ENCODE measurements at regions not wholly inside any gene's neighbourhood (a gene's known extent, or its start where the extent isn't known, plus 50 kb on each side); places are given as distances from the start of the nearest gene placed in this dataset.

DNA sequence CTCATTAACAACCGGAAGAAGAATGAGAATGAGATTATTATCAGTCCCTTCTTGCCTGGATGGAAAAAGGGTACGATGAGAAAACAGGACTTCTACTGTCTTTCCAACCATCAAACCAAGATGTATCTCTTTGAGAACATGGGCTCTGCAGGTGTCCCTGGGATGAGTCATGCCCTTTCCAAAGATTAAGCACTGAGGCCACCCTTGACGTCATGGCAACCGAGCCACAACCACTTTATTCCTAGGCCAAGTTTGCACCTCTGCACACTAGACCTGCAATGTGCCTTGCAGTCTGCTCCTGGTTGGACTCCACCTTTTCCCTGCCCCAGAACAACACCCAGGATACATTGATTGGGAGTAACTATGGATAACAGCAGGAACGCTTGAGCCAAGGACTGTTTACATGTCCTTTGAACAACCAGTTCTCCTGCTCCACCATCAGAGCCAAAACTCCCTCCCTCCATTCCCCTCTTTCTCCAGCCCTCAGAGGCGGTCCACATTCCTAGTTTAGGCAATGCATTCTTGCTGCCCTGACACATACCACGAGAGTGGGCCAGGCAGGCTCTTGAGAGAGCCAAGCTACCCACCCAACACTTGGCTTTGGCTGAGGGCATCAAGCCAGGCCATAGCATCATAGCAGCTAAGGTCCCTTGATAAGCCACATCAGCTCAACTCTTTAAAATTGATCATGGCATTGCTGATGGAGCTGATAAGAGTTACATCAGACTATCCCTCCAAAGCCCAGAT is 310.7 kb downstream of the TNS1 start:
- H3K4me2 ChIP-seq (replicated peaks; ENCODE audit: low read depth, low read length, poor library complexity, severe bottlenecking), result no peak overlapping the region
- ChIA-PET CTCF (no interaction called here), POLR2A (no interaction called here)
- H3K4me3 ChIP-seq (ENCODE audit: control extremely low read depth in 1 of 5, extremely low read depth in 1 of 5, insufficient read depth in 1 of 5, low read depth in 2 of 5, low read length in 4 of 5), result no peak overlapping the region
- no peaks in the 10 kb centered on the region for H3K4me1 Mint-ChIP-seq
- H3K36me3 ChIP-seq (replicated peaks in 1 of 2; ENCODE audit: control extremely low read depth in 1 of 2, control insufficient read depth in 1 of 2, extremely low read depth in 1 of 2, insufficient read depth in 2 of 2, low read length in 1 of 2), result no peaks in the 10 kb centered on the region
- no peak overlapping the region for H3K9ac ChIP-seq (ENCODE audit: low read length)
- no peak overlapping the region for H3K27ac Mint-ChIP-seq
- H3K9me3 ChIP-seq (ENCODE audit: control extremely low read depth in 1 of 3, control insufficient read depth in 2 of 3, insufficient read depth in 1 of 3, low read length in 2 of 3), result no peaks in the 10 kb centered on the region
- no peak overlapping the region for H2AFZ ChIP-seq (ENCODE audit: insufficient read depth, low read depth, low read length, poor library complexity, severe bottlenecking)
- H3K9me3 Mint-ChIP-seq (ENCODE audit: insufficient read depth), result no peaks in the 10 kb centered on the region
- no peaks in the 10 kb centered on the region for H3K4me1 ChIP-seq (ENCODE audit: control insufficient read depth in 2 of 2, insufficient read depth in 2 of 2, low read length in 2 of 2)
- 91% methylated on average over 6 of the region's 7 CpGs for WGBS (ENCODE audit: insufficient coverage)
- no peaks in the 10 kb centered on the region for H4K20me1 ChIP-seq (ENCODE audit: control insufficient read depth, insufficient read depth, low read length, poor library complexity, severe bottlenecking)
- TF ChIP-seq, protein P1, sequence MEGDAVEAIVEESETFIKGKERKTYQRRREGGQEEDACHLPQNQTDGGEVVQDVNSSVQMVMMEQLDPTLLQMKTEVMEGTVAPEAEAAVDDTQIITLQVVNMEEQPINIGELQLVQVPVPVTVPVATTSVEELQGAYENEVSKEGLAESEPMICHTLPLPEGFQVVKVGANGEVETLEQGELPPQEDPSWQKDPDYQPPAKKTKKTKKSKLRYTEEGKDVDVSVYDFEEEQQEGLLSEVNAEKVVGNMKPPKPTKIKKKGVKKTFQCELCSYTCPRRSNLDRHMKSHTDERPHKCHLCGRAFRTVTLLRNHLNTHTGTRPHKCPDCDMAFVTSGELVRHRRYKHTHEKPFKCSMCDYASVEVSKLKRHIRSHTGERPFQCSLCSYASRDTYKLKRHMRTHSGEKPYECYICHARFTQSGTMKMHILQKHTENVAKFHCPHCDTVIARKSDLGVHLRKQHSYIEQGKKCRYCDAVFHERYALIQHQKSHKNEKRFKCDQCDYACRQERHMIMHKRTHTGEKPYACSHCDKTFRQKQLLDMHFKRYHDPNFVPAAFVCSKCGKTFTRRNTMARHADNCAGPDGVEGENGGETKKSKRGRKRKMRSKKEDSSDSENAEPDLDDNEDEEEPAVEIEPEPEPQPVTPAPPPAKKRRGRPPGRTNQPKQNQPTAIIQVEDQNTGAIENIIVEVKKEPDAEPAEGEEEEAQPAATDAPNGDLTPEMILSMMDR (IDR thresholded peaks at IDR 0.05), result no peak
- TF ChIP-seq EZH2 (IDR thresholded peaks at IDR 0.05; ENCODE audit: borderline replicate concordance, insufficient read depth, low read depth, low read length, poor library complexity, severe bottlenecking), result no peak
- H3K27me3 Mint-ChIP-seq, result peaks cover 16% of the 10 kb centered on the region
- intact Hi-C loops (cut with micrococcal nuclease), result no loop called here
- peaks cover 0 to 8% (median 2%) of the 10 kb centered on the region in 4 experiments for H3K27me3 ChIP-seq (replicated peaks in 1 of 4; ENCODE audit: control extremely low read depth in 1 of 4, control insufficient read depth in 3 of 4, insufficient read depth in 4 of 4, low read length in 3 of 4)
- no peaks in the 10 kb centered on the region for H3K79me2 ChIP-seq (ENCODE audit: control insufficient read depth, insufficient read depth, low read length)
- no peak overlapping the region for H3K4me3 Mint-ChIP-seq
- no peak for DNase-seq
- ATAC-seq (ENCODE audit: low read depth), result no peak
- H3K27ac ChIP-seq (ENCODE audit: low read length in 2 of 2), result no peak overlapping the region

- intact Hi-C loops (cut with micrococcal nuclease), result no loop called here
- ChIA-PET CTCF (no interaction called here), POLR2A (no interaction called here)
- Mint-ChIP-seq H3K9me3 (ENCODE audit: insufficient read depth) (no peaks in the 10 kb centered on the region), H3K4me3 (no peak overlapping the region), H3K27me3 (peaks cover 19% of the 10 kb centered on the region), H3K4me1 (no peaks in the 10 kb centered on the region), H3K27ac (no peak overlapping the region)
- ATAC-seq (ENCODE audit: low read depth), result no peak
- no peak overlapping the region for H3K4me3 ChIP-seq (ENCODE audit: control extremely low read depth in 1 of 5, extremely low read depth in 1 of 5, insufficient read depth in 1 of 5, low read depth in 2 of 5, low read length in 4 of 5)
- no peak overlapping the region for H3K9ac ChIP-seq (ENCODE audit: low read length)
- H3K27me3 ChIP-seq (replicated peaks in 1 of 4; ENCODE audit: control extremely low read depth in 1 of 4, control insufficient read depth in 3 of 4, insufficient read depth in 4 of 4, low read length in 3 of 4), result peaks cover 0 to 8% (median 2%) of the 10 kb centered on the region in 4 experiments
- DNase-seq, result no peak
- no peaks in the 10 kb centered on the region for H3K79me2 ChIP-seq (ENCODE audit: control insufficient read depth, insufficient read depth, low read length)
- no peaks in the 10 kb centered on the region for H3K4me1 ChIP-seq (ENCODE audit: control insufficient read depth in 2 of 2, insufficient read depth in 2 of 2, low read length in 2 of 2)
- no peaks in the 10 kb centered on the region for H3K9me3 ChIP-seq (ENCODE audit: control extremely low read depth in 1 of 3, control insufficient read depth in 2 of 3, insufficient read depth in 1 of 3, low read length in 2 of 3)
- H4K20me1 ChIP-seq (ENCODE audit: control insufficient read depth, insufficient read depth, low read length, poor library complexity, severe bottlenecking), result no peaks in the 10 kb centered on the region
- 80% methylated on average over 1 of the region's 3 CpGs for WGBS (ENCODE audit: insufficient coverage)
- no peak overlapping the region for H3K4me2 ChIP-seq (replicated peaks; ENCODE audit: low read depth, low read length, poor library complexity, severe bottlenecking)
- TF ChIP-seq, protein P1 (IDR thresholded peaks at IDR 0.05), result no peak
- no peak for TF ChIP-seq EZH2 (IDR thresholded peaks at IDR 0.05; ENCODE audit: borderline replicate concordance, insufficient read depth, low read depth, low read length, poor library complexity, severe bottlenecking)
- no peak overlapping the region for H2AFZ ChIP-seq (ENCODE audit: insufficient read depth, low read depth, low read length, poor library complexity, severe bottlenecking)
- H3K27ac ChIP-seq (ENCODE audit: low read length in 2 of 2), result no peak overlapping the region
- H3K36me3 ChIP-seq (replicated peaks in 1 of 2; ENCODE audit: control extremely low read depth in 1 of 2, control insufficient read depth in 1 of 2, extremely low read depth in 1 of 2, insufficient read depth in 2 of 2, low read length in 1 of 2), result no peaks in the 10 kb centered on the region
Measured at GRCh38 chr2:217691516-217691915, 311.3 kb downstream of the TNS1 start.
